HEK293T (cell line): ENCODE measurements at regions not wholly inside any gene's neighbourhood (a gene's known extent, or its start where the extent isn't known, plus 50 kb on each side); places are given as distances from the start of the nearest gene placed in this dataset.

ENCODE experiments used
- ARNT ChIP-seq: fragments of 450-650 bp; IDR thresholded peaks from 2 replicates; pipeline ENCODE4 v1.6.1; 2017; ENCODE audit warnings: mild to moderate bottlenecking
- BHLHE40 ChIP-seq: fragments of 450-650 bp; IDR thresholded peaks from 2 replicates; pipeline ENCODE4 v1.6.1; 2016; ENCODE audit warnings: mild to moderate bottlenecking, moderate library complexity, borderline replicate concordance
- CTBP1 ChIP-seq: fragments of 450-650 bp; IDR thresholded peaks from 2 replicates; pipeline ENCODE4 v1.6.1; 2016; ENCODE audit warnings: borderline replicate concordance
- ELF4 ChIP-seq: fragments of 450-650 bp; IDR thresholded peaks from 2 replicates; pipeline ENCODE4 v1.6.1; 2017; ENCODE audit warnings: antibody characterized with exemption
- FOXA1 ChIP-seq: fragments of 450-650 bp; IDR thresholded peaks from 2 replicates; pipeline ENCODE4 v1.6.1; 2016; ENCODE audit warnings: mild to moderate bottlenecking
- FOXK2 ChIP-seq: fragments of 450-650 bp; IDR thresholded peaks from 2 replicates; pipeline ENCODE4 v1.6.1; 2016; ENCODE audit warnings: mild to moderate bottlenecking
- FOXM1 ChIP-seq: fragments of 450-650 bp; IDR thresholded peaks from 2 replicates; pipeline ENCODE4 v1.6.1; 2017; ENCODE audit warnings: mild to moderate bottlenecking, borderline replicate concordance
- HDGF ChIP-seq: fragments of 450-650 bp; IDR thresholded peaks from 2 replicates; pipeline ENCODE4 v1.6.1; 2017; ENCODE audit warnings: antibody characterized with exemption, borderline replicate concordance
- LEF1 ChIP-seq: fragments of 450-650 bp; IDR thresholded peaks from 2 replicates; pipeline ENCODE4 v1.6.1; 2017; ENCODE audit warnings: mild to moderate bottlenecking, borderline replicate concordance
- NFRKB ChIP-seq: fragments of 450-650 bp; IDR thresholded peaks from 2 replicates; pipeline ENCODE4 v1.6.1; 2016; ENCODE audit warnings: mild to moderate bottlenecking, moderate library complexity
- SP1 ChIP-seq: fragments of 450-650 bp; IDR thresholded peaks from 2 replicates; pipeline ENCODE4 v1.6.1; 2017

DNA sequence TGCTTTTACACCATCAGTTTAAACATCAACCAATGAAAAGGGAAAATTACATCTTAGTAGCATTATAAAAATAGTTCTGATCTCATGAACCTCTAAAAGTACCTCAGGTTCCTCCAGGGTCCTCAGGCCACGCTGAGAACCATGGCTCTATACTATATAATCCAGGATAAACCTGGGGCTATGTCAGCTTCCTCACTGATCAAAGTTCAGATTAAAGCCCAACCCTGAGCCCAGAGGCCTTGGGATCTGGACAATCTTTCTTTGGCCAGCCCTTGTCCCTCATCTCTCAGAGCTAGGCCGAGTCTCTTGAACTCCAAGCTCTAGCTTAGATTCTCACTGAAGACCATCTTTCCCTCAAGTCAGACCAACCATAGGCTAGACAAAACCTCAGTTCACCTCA lies 168.3 kb downstream of the PLPP3 start:
- no peak for TF ChIP-seq ARNT
- no peak for TF ChIP-seq LEF1
- TF ChIP-seq FOXK2: no peak
- TF ChIP-seq FOXM1: no peak
- TF ChIP-seq HDGF: no peak
- TF ChIP-seq BHLHE40: no peak
- no peak for TF ChIP-seq SP1
- TF ChIP-seq ELF4: no peak
- no peak for TF ChIP-seq NFRKB
- TF ChIP-seq FOXA1: no peak
- no peak for TF ChIP-seq CTBP1
